ENCODE measurements at regions not wholly inside any gene's neighbourhood (a gene's known extent, or its start where the extent isn't known, plus 50 kb on each side); places are given as distances from the start of the nearest gene placed in this dataset.

GRCh38 chr16:35552763-35553162 is 2093.4 kb downstream of the TP53TG3F start:
- Histone ChIP-seq H3K79me2 (ENCODE audit: insufficient read depth, low read depth) (no peaks in the 10 kb centered on the region), H3K27me3 (ENCODE audit: insufficient read depth, low read depth) (no peaks in the 10 kb centered on the region), H3K27ac (no peak overlapping the region), H3K4me2 (no peak overlapping the region), H2AFZ (ENCODE audit: low read depth) (no peak overlapping the region), H3K4me1 (ENCODE audit: low read depth, poor library complexity, severe bottlenecking) (no peaks in the 10 kb centered on the region), H3K36me3 (ENCODE audit: insufficient read depth) (no peaks in the 10 kb centered on the region), H4K20me1 (ENCODE audit: insufficient read depth) (no peaks in the 10 kb centered on the region), H3K4me3 (IDR thresholded peaks at IDR 0.05; ENCODE audit: insufficient read depth, low read depth, low read length) (no peak overlapping the region), H3K9ac (no peak overlapping the region)
- no peak for TF ChIP-seq CTCF (conservative IDR thresholded peaks at IDR 0.05; ENCODE audit: low read depth, low read length)

- H3K36me3 ChIP-seq (ENCODE audit: insufficient read depth), result no peaks in the 10 kb centered on the region
- TF ChIP-seq CTCF (conservative IDR thresholded peaks at IDR 0.05; ENCODE audit: low read depth, low read length), result no peak
- no peaks in the 10 kb centered on the region for H3K4me1 ChIP-seq (ENCODE audit: low read depth, poor library complexity, severe bottlenecking)
- no peaks in the 10 kb centered on the region for H3K27me3 ChIP-seq (ENCODE audit: insufficient read depth, low read depth)
- H3K27ac ChIP-seq, result no peak overlapping the region
- no peaks in the 10 kb centered on the region for H3K79me2 ChIP-seq (ENCODE audit: insufficient read depth, low read depth)
- H3K4me2 ChIP-seq, result no peak overlapping the region
- H2AFZ ChIP-seq (ENCODE audit: low read depth), result no peak overlapping the region
- no peak overlapping the region for H3K4me3 ChIP-seq (IDR thresholded peaks at IDR 0.05; ENCODE audit: insufficient read depth, low read depth, low read length)
- no peak overlapping the region for H3K9ac ChIP-seq
- no peaks in the 10 kb centered on the region for H4K20me1 ChIP-seq (ENCODE audit: insufficient read depth)
These were observed 2098.3 kb downstream of the TP53TG3F start for GRCh38 chr16:35557731-35558130.

GRCh38 chr16:35559911-35560636 is 2100.7 kb downstream of the TP53TG3F start:
- H2AFZ ChIP-seq (ENCODE audit: low read depth), result no peak overlapping the region
- no peaks in the 10 kb centered on the region for H3K4me1 ChIP-seq (ENCODE audit: low read depth, poor library complexity, severe bottlenecking)
- H3K4me3 ChIP-seq (IDR thresholded peaks at IDR 0.05; ENCODE audit: insufficient read depth, low read depth, low read length), result no peak overlapping the region
- TF ChIP-seq CTCF (conservative IDR thresholded peaks at IDR 0.05; ENCODE audit: low read depth, low read length), result no peak
- no peaks in the 10 kb centered on the region for H3K36me3 ChIP-seq (ENCODE audit: insufficient read depth)
- H3K9ac ChIP-seq, result no peak overlapping the region
- H4K20me1 ChIP-seq (ENCODE audit: insufficient read depth), result no peaks in the 10 kb centered on the region
- H3K27ac ChIP-seq, result no peak overlapping the region
- H3K79me2 ChIP-seq (ENCODE audit: insufficient read depth, low read depth), result no peaks in the 10 kb centered on the region
- H3K27me3 ChIP-seq (ENCODE audit: insufficient read depth, low read depth), result no peaks in the 10 kb centered on the region
- no peak overlapping the region for H3K4me2 ChIP-seq

GRCh38 chr16:35560637-35560984 is 2101.2 kb downstream of the TP53TG3F start:
- Histone ChIP-seq H3K4me2 (no peak overlapping the region), H3K79me2 (ENCODE audit: insufficient read depth, low read depth) (no peaks in the 10 kb centered on the region), H3K9ac (no peak overlapping the region), H3K27me3 (ENCODE audit: insufficient read depth, low read depth) (no peaks in the 10 kb centered on the region), H3K4me3 (IDR thresholded peaks at IDR 0.05; ENCODE audit: insufficient read depth, low read depth, low read length) (no peak overlapping the region), H3K36me3 (ENCODE audit: insufficient read depth) (no peaks in the 10 kb centered on the region), H3K27ac (no peak overlapping the region), H2AFZ (ENCODE audit: low read depth) (no peak overlapping the region), H4K20me1 (ENCODE audit: insufficient read depth) (no peaks in the 10 kb centered on the region), H3K4me1 (ENCODE audit: low read depth, poor library complexity, severe bottlenecking) (no peaks in the 10 kb centered on the region)
- TF ChIP-seq CTCF (conservative IDR thresholded peaks at IDR 0.05; ENCODE audit: low read depth, low read length), result no peak

Measured in KMS-11 (cell line).